NCI-H2196 (cell line): ENCODE measurements at regions not wholly inside any gene's neighbourhood (a gene's known extent, or its start where the extent isn't known, plus 50 kb on each side); places are given as distances from the start of the nearest gene placed in this dataset.

Experiments used
- DNase-seq: peaks from one replicate; lab custom pipeline; 2025; ENCODE audit not compliant: unreplicated experiment; lab: John Stamatoyannopoulos, UW

- DNase-seq = no peak
Measured at GRCh38 chr7:22589641-22590201, 89.7 kb upstream of the STEAP1B start.

GRCh38 chr7:22588351-22588750 is 88.4 kb upstream of the STEAP1B start:
- DNase-seq = no peak

- DNase-seq = no peak
Measured at GRCh38 chr7:22587322-22587721, 87.3 kb upstream of the STEAP1B start.

GRCh38 chr7:22586786-22587140 is 86.8 kb upstream of the STEAP1B start:
- DNase-seq = no peak

GRCh38 chr7:22586101-22586785 is 86.3 kb upstream of the STEAP1B start:
- DNase-seq = no peak

- no peak for DNase-seq
Measured at GRCh38 chr7:22584179-22584578, 84.2 kb upstream of the STEAP1B start.

- no peak for DNase-seq
Measured at GRCh38 chr7:22582863-22583622, 83.1 kb upstream of the STEAP1B start.

GRCh38 chr7:22581099-22581498 is 81.1 kb upstream of the STEAP1B start:
- no peak for DNase-seq

- DNase-seq = no peak
Measured at GRCh38 chr7:22579961-22580360, 80.0 kb upstream of the STEAP1B start.

GRCh38 chr7:22578007-22578733 is 78.2 kb upstream of the STEAP1B start:
- DNase-seq = no peak

- no peak for DNase-seq
Measured at GRCh38 chr7:22577470-22578001, 77.5 kb upstream of the STEAP1B start.

- DNase-seq = no peak
Measured at GRCh38 chr7:22576612-22577469, 76.9 kb upstream of the STEAP1B start.

GRCh38 chr7:22574754-22575520 is 74.9 kb upstream of the STEAP1B start:
- no peak for DNase-seq

GRCh38 chr7:22572937-22573336 is 72.9 kb upstream of the STEAP1B start:
- no peak for DNase-seq

- no peak for DNase-seq
Measured at GRCh38 chr7:22572292-22572691, 72.3 kb upstream of the STEAP1B start.

- no peak for DNase-seq
Measured at GRCh38 chr7:22571766-22572165, 71.8 kb upstream of the STEAP1B start.

- DNase-seq = no peak
Measured at GRCh38 chr7:22569586-22570321, 69.8 kb upstream of the STEAP1B start.

- no peak for DNase-seq
Measured at GRCh38 chr7:22566592-22566991, 66.6 kb upstream of the STEAP1B start.

- no peak for DNase-seq
Measured at GRCh38 chr7:22566176-22566575, 66.2 kb upstream of the STEAP1B start.
